HTR-8/SVneo (cell line): ENCODE measurements at regions not wholly inside any gene's neighbourhood (a gene's known extent, or its start where the extent isn't known, plus 50 kb on each side); places are given as distances from the start of the nearest gene placed in this dataset.
"Not testable (repeated sequence)": the region's sequence is repeated elsewhere in the genome, so short reads cannot be mapped to it uniquely, and the experiment has no call there.

Experiments
- DNase-seq: peaks from one replicate; pipeline ENCODE4 v3.0.0; 2011; ENCODE audit warnings: low spot score, mixed read lengths; ENCODE audit not compliant: insufficient read length
- FAIRE-seq: peaks from 2 replicates; lab custom pipeline; 2011; peaks lifted over from hg19 to GRCh38; lab: Jason Lieb, UNC

GRCh38 chr4:109378511-109378910, 55.1 kb upstream of the SEC24B start:
- no peak for DNase-seq
- no peak for FAIRE-seq

- no peak for FAIRE-seq
- no peak for DNase-seq
Observed at GRCh38 chr4:109378076-109378475, 55.5 kb upstream of the SEC24B start.

- DNase-seq (no peak), FAIRE-seq (no peak)
Observed at GRCh38 chr4:109375778-109376414, 57.7 kb upstream of the SEC24B start.

GRCh38 chr4:109368661-109369060, 65.0 kb upstream of the SEC24B start:
- DNase-seq (no peak), FAIRE-seq (no peak)

GRCh38 chr4:109365939-109366338, 63.5 kb upstream of the COL25A1 start:
- DNase-seq, result no peak
- no peak for FAIRE-seq

- DNase-seq, result not testable (repeated sequence)
- FAIRE-seq, result peak; percentile 13
Observed at GRCh38 chr4:109365297-109365696, 62.8 kb upstream of the COL25A1 start.

- DNase-seq, result no peak
- FAIRE-seq, result no peak
Observed at GRCh38 chr4:109359040-109359646, 56.7 kb upstream of the COL25A1 start.

- no peak for FAIRE-seq
- no peak for DNase-seq
Observed at GRCh38 chr4:109355835-109356234, 53.4 kb upstream of the COL25A1 start.

GRCh38 chr4:109352941-109353340, 50.5 kb upstream of the COL25A1 start:
- FAIRE-seq, result no peak
- DNase-seq, result no peak
